WTC11 (cell line): ENCODE measurements at regions not wholly inside any gene's neighbourhood (a gene's known extent, or its start where the extent isn't known, plus 50 kb on each side); places are given as distances from the start of the nearest gene placed in this dataset.

Experiments
- ATAC-seq: fragments of 200-7000 bp; cut with Tn5 transposase; 2 replicates; pipeline ENCODE4 v1.10.0; 2021; ENCODE audit warnings: mild to moderate bottlenecking, moderate library complexity
- CTCF ChIA-PET: fragments of 300-600 bp; sonication (Branson Sonifier 250); formaldehyde crosslinking; loops from one replicate; lab custom pipeline; 2021; ENCODE audit warnings: antibody characterized with exemption; lab: Charles Lee
- POLR2A ChIA-PET: fragments of 350-600 bp; sonication (Branson Sonifier 250); formaldehyde crosslinking; loops from one replicate; lab custom pipeline; 2021; ENCODE audit warnings: antibody characterized with exemption; lab: Charles Lee
- DNase-seq: peaks from one replicate; pipeline ENCODE4 v3.0.0; 2021; ENCODE audit warnings: low spot score
- H3K27ac Mint-ChIP-seq: 2 replicates; pipeline ENCODE4 v1.8.0; 2021; ENCODE audit warnings: mixed read lengths
- H3K27me3 Mint-ChIP-seq: 2 replicates; pipeline ENCODE4 v1.8.0; 2021; ENCODE audit warnings: low read depth, mild to moderate bottlenecking, moderate library complexity, mixed read lengths
- H3K36me3 Mint-ChIP-seq: 2 replicates; pipeline ENCODE4 v1.8.0; 2021; ENCODE audit warnings: mixed read lengths
- H3K4me1 Mint-ChIP-seq: 2 replicates; pipeline ENCODE4 v1.8.0; 2022; ENCODE audit warnings: mixed read lengths
- H3K4me3 Mint-ChIP-seq: 2 replicates; pipeline ENCODE4 v1.8.0; 2021; ENCODE audit warnings: mild to moderate bottlenecking, moderate library complexity, mixed read lengths
- H3K9me3 Mint-ChIP-seq: 2 replicates; pipeline ENCODE4 v1.8.0; 2021; ENCODE audit warnings: mixed read lengths
- E2F1 ChIP-seq: sonication (generic); formaldehyde crosslinking; IDR thresholded peaks from 2 replicates; pipeline ENCODE4 v1.8.0; 2022; ENCODE audit warnings: mild to moderate bottlenecking, missing genetic modification reagents
- ESRRA ChIP-seq: sonication (generic); formaldehyde crosslinking; IDR thresholded peaks from 2 replicates; pipeline ENCODE4 v1.8.1; 2022; ENCODE audit warnings: mild to moderate bottlenecking, missing genetic modification reagents, borderline replicate concordance
- GABPB1 ChIP-seq: sonication (generic); formaldehyde crosslinking; IDR thresholded peaks from 2 replicates; pipeline ENCODE4 v1.8.1; 2023; ENCODE audit warnings: mild to moderate bottlenecking, missing genetic modification reagents
- HMGA2 ChIP-seq: fragments of 250-450 bp; sonication (Bioruptor Pico); IDR thresholded peaks from 2 replicates; pipeline ENCODE4 v1.4.0; 2021; ENCODE audit warnings: mild to moderate bottlenecking, moderate library complexity
- IRF1 ChIP-seq: sonication (generic); formaldehyde crosslinking; IDR thresholded peaks from 2 replicates; pipeline ENCODE4 v1.8.0; 2023; ENCODE audit warnings: missing genetic modification reagents
- KAT7 ChIP-seq: sonication (generic); formaldehyde crosslinking; IDR thresholded peaks from 2 replicates; pipeline ENCODE4 v1.8.1; 2023; ENCODE audit warnings: missing genetic modification reagents, mild to moderate bottlenecking, borderline replicate concordance
- MAX ChIP-seq: sonication (generic); formaldehyde crosslinking; IDR thresholded peaks from 2 replicates; pipeline ENCODE4 v1.8.0; 2022; ENCODE audit warnings: mild to moderate bottlenecking, missing genetic modification reagents
- NR1H2 ChIP-seq: sonication (generic); formaldehyde crosslinking; IDR thresholded peaks from 2 replicates; pipeline ENCODE4 v1.9.0; 2021; ENCODE audit warnings: mild to moderate bottlenecking, moderate library complexity, missing genetic modification reagents
- RORB ChIP-seq: fragments of 250-450 bp; sonication (Bioruptor Pico); IDR thresholded peaks from 2 replicates; pipeline ENCODE4 v1.9.0; 2021; ENCODE audit warnings: mild to moderate bottlenecking
- SMAD4 ChIP-seq: sonication (generic); formaldehyde crosslinking; IDR thresholded peaks from 2 replicates; pipeline ENCODE4 v1.8.0; 2022; ENCODE audit warnings: mild to moderate bottlenecking, missing genetic modification reagents
- SOX15 ChIP-seq: fragments of 250-450 bp; sonication (Bioruptor Pico); IDR thresholded peaks from 2 replicates; pipeline ENCODE4 v1.9.0; 2021; ENCODE audit warnings: mild to moderate bottlenecking
- TEAD1 ChIP-seq: sonication (generic); formaldehyde crosslinking; IDR thresholded peaks from 2 replicates; pipeline ENCODE4 v1.8.0; 2022; ENCODE audit warnings: mild to moderate bottlenecking, missing genetic modification reagents
- TP53 ChIP-seq: sonication (generic); formaldehyde crosslinking; IDR thresholded peaks from 2 replicates; pipeline ENCODE4 v1.8.1; 2023; ENCODE audit warnings: mild to moderate bottlenecking, missing genetic modification reagents
- ZNF138 ChIP-seq: sonication (generic); formaldehyde crosslinking; conservative IDR thresholded peaks from 2 replicates; pipeline ENCODE4 v1.8.1; 2022; ENCODE audit warnings: mild to moderate bottlenecking, moderate library complexity, missing genetic modification reagents
- ZNF281 ChIP-seq: sonication (generic); formaldehyde crosslinking; IDR thresholded peaks from 2 replicates; pipeline ENCODE4 v1.8.0; 2023; ENCODE audit warnings: mild to moderate bottlenecking, missing genetic modification reagents
- TF ChIP-seq, protein P1 (sequence below): sonication (generic); formaldehyde crosslinking; IDR thresholded peaks from 2 replicates; pipeline ENCODE4 v1.8.0; 2022; ENCODE audit warnings: mild to moderate bottlenecking, missing genetic modification reagents
- TF ChIP-seq, protein P2 (sequence below): fragments of 250-450 bp; sonication (Bioruptor Pico); IDR thresholded peaks from 2 replicates; pipeline ENCODE4 v1.9.0; 2021; ENCODE audit warnings: mild to moderate bottlenecking
- TF ChIP-seq, protein P3 (sequence below): sonication (generic); formaldehyde crosslinking; IDR thresholded peaks from 2 replicates; pipeline ENCODE4 v1.8.1; 2023; ENCODE audit warnings: mild to moderate bottlenecking, moderate library complexity, missing genetic modification reagents
- TF ChIP-seq, protein P4 (sequence below): sonication (generic); formaldehyde crosslinking; IDR thresholded peaks from 2 replicates; pipeline ENCODE4 v1.8.1; 2022; ENCODE audit warnings: low read depth, mild to moderate bottlenecking, moderate library complexity, missing genetic modification reagents, borderline replicate concordance
- TF ChIP-seq, protein P5 (sequence below): sonication (generic); formaldehyde crosslinking; IDR thresholded peaks from 2 replicates; pipeline ENCODE4 v1.8.1; 2023; ENCODE audit warnings: mild to moderate bottlenecking, missing genetic modification reagents, moderate library complexity

DNA sequence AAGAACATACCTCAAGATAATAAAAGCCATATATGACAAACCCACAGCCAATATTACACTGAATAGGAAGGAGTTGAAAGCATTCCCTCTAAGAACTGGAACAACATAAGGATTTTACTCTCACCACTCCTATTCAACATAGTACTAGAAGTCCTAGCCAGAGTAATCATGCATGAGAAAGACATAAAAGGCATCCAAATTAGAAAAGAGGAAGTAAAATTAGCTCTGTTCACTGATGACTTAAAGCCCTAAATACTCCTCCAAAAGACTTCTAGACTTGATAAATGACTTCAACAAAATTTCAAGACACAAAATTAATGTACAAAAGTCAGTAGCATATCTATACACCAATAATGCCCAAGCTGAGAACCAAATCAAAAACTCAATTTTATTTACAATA is 235.7 kb downstream of the NKX6-1 start:
- H3K4me3 Mint-ChIP-seq: no peak overlapping the region

More for the DNA sequence above, 235.7 kb downstream of the NKX6-1 start:
- Mint-ChIP-seq H3K9me3 (peaks cover 19% of the 10 kb centered on the region; the same call in 1 of the 2 replicates), H3K27ac (no peak overlapping the region), H3K27me3 (no peaks in the 10 kb centered on the region), H3K36me3 (peaks cover 10% of the 10 kb centered on the region; the same call in 1 of the 2 replicates), H3K4me1 (peaks cover 9% of the 10 kb centered on the region)
- ATAC-seq (no peak), DNase-seq (no peak)
- CTCF ChIA-PET: no interaction called here
- no peak for TF ChIP-seq E2F1 (CRISPR knock-in tag)
- TF ChIP-seq, protein P1, sequence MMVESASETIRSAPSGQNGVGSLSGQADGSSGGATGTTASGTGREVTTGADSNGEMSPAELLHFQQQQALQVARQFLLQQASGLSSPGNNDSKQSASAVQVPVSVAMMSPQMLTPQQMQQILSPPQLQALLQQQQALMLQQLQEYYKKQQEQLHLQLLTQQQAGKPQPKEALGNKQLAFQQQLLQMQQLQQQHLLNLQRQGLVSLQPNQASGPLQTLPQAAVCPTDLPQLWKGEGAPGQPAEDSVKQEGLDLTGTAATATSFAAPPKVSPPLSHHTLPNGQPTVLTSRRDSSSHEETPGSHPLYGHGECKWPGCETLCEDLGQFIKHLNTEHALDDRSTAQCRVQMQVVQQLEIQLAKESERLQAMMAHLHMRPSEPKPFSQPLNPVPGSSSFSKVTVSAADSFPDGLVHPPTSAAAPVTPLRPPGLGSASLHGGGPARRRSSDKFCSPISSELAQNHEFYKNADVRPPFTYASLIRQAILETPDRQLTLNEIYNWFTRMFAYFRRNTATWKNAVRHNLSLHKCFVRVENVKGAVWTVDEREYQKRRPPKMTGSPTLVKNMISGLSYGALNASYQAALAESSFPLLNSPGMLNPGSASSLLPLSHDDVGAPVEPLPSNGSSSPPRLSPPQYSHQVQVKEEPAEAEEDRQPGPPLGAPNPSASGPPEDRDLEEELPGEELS: no peak
- TF ChIP-seq MAX: no peak
- TF ChIP-seq, protein P2, sequence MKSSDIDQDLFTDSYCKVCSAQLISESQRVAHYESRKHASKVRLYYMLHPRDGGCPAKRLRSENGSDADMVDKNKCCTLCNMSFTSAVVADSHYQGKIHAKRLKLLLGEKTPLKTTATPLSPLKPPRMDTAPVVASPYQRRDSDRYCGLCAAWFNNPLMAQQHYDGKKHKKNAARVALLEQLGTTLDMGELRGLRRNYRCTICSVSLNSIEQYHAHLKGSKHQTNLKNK (CRISPR knock-in tag): no peak
- TF ChIP-seq RORB (CRISPR knock-in tag): no peak
- TF ChIP-seq SOX15 (CRISPR knock-in tag): no peak
- TF ChIP-seq TP53 (CRISPR knock-in tag): no peak
- TF ChIP-seq KAT7 (CRISPR knock-in tag): no peak
- no peak for TF ChIP-seq ZNF138
- TF ChIP-seq IRF1: no peak
- TF ChIP-seq, protein P3, sequence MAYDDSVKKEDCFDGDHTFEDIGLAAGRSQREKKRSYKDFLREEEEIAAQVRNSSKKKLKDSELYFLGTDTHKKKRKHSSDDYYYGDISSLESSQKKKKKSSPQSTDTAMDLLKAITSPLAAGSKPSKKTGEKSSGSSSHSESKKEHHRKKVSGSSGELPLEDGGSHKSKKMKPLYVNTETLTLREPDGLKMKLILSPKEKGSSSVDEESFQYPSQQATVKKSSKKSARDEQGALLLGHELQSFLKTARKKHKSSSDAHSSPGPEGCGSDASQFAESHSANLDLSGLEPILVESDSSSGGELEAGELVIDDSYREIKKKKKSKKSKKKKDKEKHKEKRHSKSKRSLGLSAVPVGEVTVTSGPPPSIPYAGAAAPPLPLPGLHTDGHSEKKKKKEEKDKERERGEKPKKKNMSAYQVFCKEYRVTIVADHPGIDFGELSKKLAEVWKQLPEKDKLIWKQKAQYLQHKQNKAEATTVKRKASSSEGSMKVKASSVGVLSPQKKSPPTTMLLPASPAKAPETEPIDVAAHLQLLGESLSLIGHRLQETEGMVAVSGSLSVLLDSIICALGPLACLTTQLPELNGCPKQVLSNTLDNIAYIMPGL (CRISPR knock-in tag): no peak
- no peak for TF ChIP-seq GABPB1 (CRISPR knock-in tag)
- no peak for TF ChIP-seq TEAD1 (CRISPR knock-in tag)
- TF ChIP-seq, protein P4, sequence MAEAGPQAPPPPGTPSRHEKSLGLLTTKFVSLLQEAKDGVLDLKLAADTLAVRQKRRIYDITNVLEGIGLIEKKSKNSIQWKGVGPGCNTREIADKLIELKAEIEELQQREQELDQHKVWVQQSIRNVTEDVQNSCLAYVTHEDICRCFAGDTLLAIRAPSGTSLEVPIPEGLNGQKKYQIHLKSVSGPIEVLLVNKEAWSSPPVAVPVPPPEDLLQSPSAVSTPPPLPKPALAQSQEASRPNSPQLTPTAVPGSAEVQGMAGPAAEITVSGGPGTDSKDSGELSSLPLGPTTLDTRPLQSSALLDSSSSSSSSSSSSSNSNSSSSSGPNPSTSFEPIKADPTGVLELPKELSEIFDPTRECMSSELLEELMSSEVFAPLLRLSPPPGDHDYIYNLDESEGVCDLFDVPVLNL (CRISPR knock-in tag): no peak
- TF ChIP-seq HMGA2 (CRISPR knock-in tag): no peak
- no peak for TF ChIP-seq ZNF281 (CRISPR knock-in tag)
- TF ChIP-seq ESRRA (CRISPR knock-in tag): no peak
- TF ChIP-seq NR1H2: no peak
- TF ChIP-seq, protein P5, sequence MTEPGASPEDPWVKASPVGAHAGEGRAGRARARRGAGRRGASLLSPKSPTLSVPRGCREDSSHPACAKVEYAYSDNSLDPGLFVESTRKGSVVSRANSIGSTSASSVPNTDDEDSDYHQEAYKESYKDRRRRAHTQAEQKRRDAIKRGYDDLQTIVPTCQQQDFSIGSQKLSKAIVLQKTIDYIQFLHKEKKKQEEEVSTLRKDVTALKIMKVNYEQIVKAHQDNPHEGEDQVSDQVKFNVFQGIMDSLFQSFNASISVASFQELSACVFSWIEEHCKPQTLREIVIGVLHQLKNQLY: no peak
- no peak for TF ChIP-seq SMAD4 (CRISPR knock-in tag)
- POLR2A ChIA-PET: no interaction called here
